NCI-H146 treated with DMSO at 0.1 percent for 48 hours (cell line): ENCODE measurements at regions not wholly inside any gene's neighbourhood (a gene's known extent, or its start where the extent isn't known, plus 50 kb on each side); places are given as distances from the start of the nearest gene placed in this dataset.
"Not testable (repeated sequence)": the region's sequence is repeated elsewhere in the genome, so short reads cannot be mapped to it uniquely, and the experiment has no call there.

Experiments used
- DNase-seq: peaks from one replicate; lab custom pipeline; 2025; ENCODE audit not compliant: unreplicated experiment; lab: John Stamatoyannopoulos, UW

DNA sequence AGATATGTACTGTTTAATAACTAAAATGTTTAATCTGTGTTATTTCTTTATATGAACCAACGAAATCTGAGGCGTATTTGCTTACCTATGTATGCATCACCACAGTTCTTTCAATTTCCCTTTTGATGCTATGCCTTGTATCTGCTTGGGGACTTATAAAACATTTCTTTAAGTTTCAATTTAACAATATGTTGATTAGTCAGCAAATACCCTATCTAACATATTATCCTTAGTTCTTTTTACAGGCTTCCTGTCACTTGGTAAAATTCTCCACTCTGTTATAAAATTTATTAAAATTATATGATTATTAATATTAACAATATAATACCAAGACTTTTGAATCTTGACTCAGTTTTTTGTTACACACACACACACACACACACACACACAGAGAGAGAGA, 174.3 kb downstream of the CPS1 start:
- no peak for DNase-seq

- not testable (repeated sequence) for DNase-seq
Measured at GRCh38 chr2:210746826-210747225, 190.4 kb downstream of the CPS1 start.

GRCh38 chr2:210752532-210752931, 196.1 kb downstream of the CPS1 start:
- DNase-seq = no peak

DNA sequence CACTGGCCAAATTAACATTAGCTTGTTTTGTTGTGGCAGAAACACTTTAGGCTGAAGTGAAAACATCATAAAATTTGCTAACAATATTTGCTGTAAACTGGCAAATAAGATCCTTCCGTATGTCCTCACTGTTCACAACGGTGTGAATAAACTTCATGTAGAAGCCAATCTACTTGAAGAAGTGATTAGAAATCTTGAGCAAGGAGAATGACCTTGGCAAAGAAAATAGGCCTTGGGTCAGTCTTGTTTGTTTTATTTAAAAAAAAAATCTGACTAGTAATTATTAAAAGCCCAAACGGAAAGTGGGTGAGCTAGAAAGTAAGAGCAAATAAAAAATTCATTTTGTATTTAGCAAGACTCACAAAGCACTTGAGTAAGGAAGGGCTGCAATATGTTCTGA, 197.0 kb downstream of the CPS1 start:
- no peak for DNase-seq

- DNase-seq = no peak
Measured at GRCh38 chr2:210756855-210757254, 200.5 kb downstream of the CPS1 start.

- no peak for DNase-seq
Measured at GRCh38 chr2:210762604-210763588, 206.5 kb downstream of the CPS1 start.

DNA sequence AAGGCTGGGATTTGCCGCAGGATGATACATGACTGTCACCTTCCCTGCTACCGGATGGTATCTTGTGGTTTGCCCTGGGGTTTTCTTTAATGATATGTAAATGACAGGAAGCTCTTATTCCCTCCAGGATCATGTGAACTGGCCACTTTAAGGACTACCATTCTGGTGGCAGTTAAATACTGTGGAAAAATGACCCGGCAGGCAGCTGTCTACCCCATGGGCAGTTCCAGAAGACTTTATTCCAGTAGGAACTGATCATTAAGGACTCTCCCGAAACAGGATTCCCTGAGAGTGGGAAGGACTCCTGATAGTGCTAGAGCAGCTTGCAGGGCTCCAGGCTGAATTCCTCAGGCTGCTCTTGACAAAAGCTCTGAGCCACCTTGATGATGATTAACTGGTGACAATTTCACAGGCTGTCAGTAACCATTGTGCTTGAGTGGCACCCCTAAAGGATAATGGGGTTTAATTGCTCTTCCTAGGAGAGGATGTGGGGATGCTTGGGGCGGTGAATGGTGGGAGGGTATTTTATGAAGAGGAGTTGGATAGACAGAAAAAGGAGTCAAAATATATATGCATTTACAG, 212.0 kb downstream of the CPS1 start:
- no peak for DNase-seq

- no peak for DNase-seq
Measured at GRCh38 chr2:210776756-210777155, 220.4 kb downstream of the CPS1 start.

- DNase-seq = no peak
Measured at GRCh38 chr2:210782222-210782621, 225.8 kb downstream of the CPS1 start.

DNA sequence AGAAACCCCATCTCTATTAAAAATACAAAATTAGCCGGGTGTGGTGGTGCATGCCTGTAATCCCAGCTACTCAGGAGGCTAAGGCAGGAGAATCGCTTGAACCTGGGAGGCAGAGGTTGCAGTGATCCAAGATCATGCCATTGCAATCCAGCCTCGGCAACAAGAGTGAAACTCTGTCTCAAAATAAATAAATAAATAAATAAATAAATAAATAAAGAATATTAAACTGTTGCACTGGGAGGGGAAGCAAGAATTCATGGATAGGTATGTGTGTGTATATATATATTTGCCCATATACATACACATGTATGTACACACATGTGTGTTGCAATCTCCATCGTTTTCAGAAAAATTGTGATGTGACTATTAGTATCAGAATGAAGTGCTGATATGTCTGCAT, 231.4 kb downstream of the CPS1 start:
- DNase-seq = not testable (repeated sequence)

GRCh38 chr2:210792000-210792399, 235.6 kb downstream of the CPS1 start:
- no peak for DNase-seq

DNA sequence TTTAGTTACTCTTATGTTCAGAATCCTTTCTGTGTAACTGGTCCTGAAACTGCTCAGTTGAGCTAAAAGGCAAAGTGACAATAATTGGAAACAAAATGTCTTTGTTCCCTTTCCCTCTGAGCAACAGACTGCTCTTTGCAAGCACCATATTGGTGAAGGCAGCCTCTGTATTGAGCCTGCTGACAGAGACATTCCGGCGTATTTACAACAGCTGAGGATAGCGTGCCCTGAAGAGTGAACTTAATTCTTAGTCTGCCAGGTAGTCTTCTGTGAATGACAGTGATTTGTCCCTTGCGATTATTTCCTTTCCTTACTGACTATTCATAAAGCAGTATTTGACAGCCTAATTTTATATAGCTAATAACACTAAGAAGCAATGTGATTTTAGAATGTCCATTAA, 239.1 kb downstream of the CPS1 start:
- no peak for DNase-seq

DNA sequence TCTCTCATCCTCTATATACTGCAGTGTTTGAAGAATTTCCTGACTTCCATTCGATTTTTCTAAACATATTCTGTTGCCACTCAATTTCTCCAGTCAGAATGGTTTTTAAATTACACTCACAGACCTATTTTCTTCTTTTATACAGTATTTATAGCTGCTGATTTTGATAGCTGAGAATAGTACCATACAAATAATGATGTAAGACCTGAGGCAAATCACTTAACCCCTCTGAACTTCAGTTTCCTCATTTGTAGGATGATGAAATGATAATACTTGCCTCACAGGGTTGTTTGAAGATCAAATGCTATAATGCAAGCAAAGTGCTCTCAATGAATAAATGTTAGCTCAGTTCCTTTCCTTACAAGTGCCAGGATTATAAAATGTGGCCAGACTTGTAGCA, 241.8 kb downstream of the CPS1 start:
- DNase-seq = no peak

DNA sequence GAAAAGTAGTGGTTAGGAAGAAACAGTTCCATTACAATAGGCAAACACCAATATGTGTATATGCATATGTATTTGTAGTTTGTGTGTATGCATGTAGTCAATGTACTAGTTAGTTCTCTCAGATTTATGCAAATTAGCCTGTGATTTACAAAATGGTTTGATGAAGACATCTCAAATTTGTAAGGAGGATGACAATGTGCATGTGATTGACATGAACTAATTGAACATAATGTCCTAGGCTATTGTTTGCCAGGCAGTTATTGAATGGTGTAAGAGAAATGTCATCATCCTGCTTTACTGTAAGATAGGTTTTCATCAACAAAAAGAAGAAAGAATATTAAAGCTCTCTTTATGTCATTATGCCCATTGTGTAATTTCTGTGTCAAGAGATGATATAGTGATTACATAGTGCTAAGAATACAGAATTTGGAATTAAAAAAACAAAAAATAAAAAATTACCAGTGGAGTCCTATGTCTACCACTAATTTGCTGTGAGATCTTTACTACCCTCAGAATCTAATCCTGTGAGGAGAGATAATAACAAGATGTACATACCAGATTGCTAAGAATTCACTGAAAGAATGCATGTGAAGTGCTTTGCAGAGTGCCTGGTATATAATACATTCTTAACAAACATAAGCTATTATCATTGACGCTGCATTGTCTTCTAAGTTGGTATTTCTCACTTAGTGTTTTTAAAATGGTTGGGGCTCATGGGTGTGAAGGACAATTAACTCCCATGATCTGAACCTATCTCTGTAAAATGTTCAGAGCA, 258.0 kb downstream of the CPS1 start:
- DNase-seq = no peak

DNA sequence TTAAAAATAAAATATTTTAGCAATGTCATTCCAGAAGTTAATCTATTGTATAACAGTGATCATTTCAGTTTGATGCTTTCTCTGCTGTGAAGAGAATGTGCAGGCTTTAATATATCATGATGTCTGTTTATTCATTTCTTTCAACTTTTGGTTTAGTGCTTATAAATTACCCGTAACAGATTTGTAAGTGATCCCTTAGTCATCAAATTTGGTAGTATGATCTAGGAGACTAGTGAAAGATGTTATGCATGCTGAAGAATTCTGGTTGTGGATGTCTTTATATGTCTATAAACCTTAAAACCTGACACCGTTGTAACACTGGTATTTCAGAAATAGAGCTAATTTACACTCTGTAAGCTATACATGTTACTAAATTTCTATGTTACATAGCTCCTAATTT, 260.4 kb downstream of the CPS1 start:
- no peak for DNase-seq

DNA sequence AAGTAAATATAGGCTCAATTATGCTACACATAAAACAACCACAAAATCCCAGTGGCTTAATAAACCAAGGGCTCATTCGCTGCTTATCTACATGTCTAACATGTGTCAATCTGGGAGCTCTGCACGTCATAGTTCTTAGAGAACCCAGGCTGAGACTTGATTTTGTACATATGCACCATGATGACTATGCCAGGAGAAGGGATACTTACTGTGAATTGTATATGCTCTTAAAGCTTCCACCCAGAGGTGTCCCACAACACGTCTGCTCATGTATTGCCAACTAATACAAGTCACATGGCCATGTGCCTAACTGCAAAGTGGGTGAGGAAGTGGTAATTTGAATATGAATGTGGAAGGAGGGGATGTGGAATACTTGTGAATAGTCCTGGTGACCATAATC, 262.1 kb downstream of the CPS1 start:
- DNase-seq = no peak

- peak; percentile 16 for DNase-seq
Measured at GRCh38 chr2:210833403-210833802, 277.0 kb downstream of the CPS1 start.

- DNase-seq = no peak
Measured at GRCh38 chr2:210839034-210839433, 282.6 kb downstream of the CPS1 start.

DNA sequence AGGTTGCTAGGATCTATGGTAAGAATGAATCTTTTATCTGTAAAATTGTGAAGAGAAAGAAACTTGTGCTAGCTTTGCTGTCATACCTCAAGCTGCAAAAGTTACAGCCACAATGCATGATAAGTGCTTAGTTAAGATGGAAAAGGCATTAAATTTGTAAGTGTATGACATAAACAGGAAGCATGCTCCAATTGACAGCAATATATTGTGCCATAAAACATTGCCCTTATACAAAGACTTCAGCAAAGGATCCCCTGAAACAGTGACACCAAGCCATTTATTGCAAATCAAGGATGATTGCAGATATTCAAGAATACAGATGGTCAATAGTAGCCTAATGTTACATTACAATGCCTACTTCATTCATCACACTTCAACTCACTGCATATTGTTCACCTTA, 283.1 kb downstream of the CPS1 start:
- DNase-seq = no peak

GRCh38 chr2:210842896-210843295, 286.5 kb downstream of the CPS1 start:
- DNase-seq = peak; percentile 20

DNA sequence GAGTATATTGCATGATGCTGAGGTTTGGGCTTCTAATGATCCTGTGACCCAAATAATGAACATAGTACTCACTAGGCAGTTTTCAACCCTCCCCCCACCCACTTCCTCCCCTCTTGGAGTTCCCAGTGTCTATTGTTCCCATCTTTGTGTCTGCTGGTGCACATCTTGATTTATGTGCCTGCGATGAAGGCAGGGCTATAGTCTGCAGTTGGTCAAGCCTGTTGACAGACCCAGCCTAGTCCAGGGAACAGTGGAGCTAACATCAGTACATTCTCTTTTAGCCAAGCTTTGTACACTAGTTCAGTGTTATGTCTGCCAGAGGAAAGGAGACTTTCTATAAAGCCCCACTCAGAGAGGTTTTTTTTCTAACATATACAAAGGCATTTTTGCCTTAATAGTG, 287.6 kb downstream of the CPS1 start:
- peak; percentile 11 for DNase-seq

- peak; percentile 75 for DNase-seq
Measured at GRCh38 chr2:210859314-210859713, 302.9 kb downstream of the CPS1 start.
